GM12892 (cell line): ENCODE measurements at regions not wholly inside any gene's neighbourhood (a gene's known extent, or its start where the extent isn't known, plus 50 kb on each side); places are given as distances from the start of the nearest gene placed in this dataset.

ENCODE experiments used
- POLR2A ChIP-seq: IDR thresholded peaks from 2 replicates; pipeline ENCODE4 v1.6.1; 2011; ENCODE audit warnings: low read depth, low read length, control low read depth
- POLR2AphosphoS5 ChIP-seq: IDR thresholded peaks from 2 replicates; pipeline ENCODE4 v1.6.1; 2011; ENCODE audit warnings: low read depth, low read length, control low read depth
- TAF1 ChIP-seq: IDR thresholded peaks from 2 replicates; pipeline ENCODE4 v1.6.1; 2011; ENCODE audit warnings: low read depth, mild to moderate bottlenecking, control low read depth, low read length, borderline replicate concordance

DNA sequence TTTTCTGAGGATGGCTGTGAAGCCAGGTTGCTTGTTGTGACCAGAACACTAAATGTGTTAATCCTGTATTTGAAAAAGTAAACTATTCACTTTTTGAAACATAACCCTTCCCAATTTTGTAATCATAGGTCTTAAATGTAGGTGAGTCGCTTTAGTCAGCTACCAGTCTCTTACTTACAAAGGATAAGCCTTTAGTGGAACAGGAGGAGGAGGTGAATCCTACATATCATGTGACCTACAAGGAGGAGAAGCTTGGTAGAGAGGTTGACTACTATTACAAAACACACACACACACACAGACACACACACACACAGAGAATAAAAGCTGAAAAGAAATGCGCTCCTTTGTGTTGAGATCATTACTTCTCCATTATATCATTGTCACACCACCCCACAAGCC, 59.9 kb upstream of the SPAG16 start:
- TF ChIP-seq POLR2A, result no peak
- no peak for TF ChIP-seq POLR2AphosphoS5
- TF ChIP-seq TAF1, result no peak
